Ovary (tissue), 7 donors: ENCODE measurements at regions not wholly inside any gene's neighbourhood (a gene's known extent, or its start where the extent isn't known, plus 50 kb on each side); places are given as distances from the start of the nearest gene placed in this dataset.

Source experiments
- DNase-seq, 5 donors: peaks; one replicate each; pipeline ENCODE4 v3.0.0-alpha.2; 2019 to 2020
- H3K27ac ChIP-seq, 2 donors: fragments of 200-600 bp; one replicate each; pipeline versions ENCODE4 v1.5.1 to v1.8.0; 2019 to 2022
- H3K27me3 ChIP-seq: fragments of 200-600 bp; one replicate; pipeline ENCODE4 v1.8.0; 2022
- H3K36me3 ChIP-seq: fragments of 200-600 bp; sonication (generic); one replicate; pipeline ENCODE4 v1.5.1; 2019
- H3K4me1 ChIP-seq: one replicate; pipeline ENCODE4 v1.8.1; 2013; ENCODE audit warnings: mild to moderate bottlenecking, moderate library complexity; ENCODE audit not compliant: insufficient read depth
- H3K4me3 ChIP-seq: fragments of 200-600 bp; sonication (generic); one replicate; pipeline ENCODE4 v1.5.1; 2017
- H3K9me3 ChIP-seq, 2 donors: fragments of 200-600 bp in 1 of 2; sonication (generic) in 1 of 2; one replicate each; pipeline versions ENCODE4 v1.5.1 to v1.8.1; 2013 to 2019; ENCODE audit warnings: mild to moderate bottlenecking in 1 of 2, moderate library complexity in 1 of 2
- EP300 ChIP-seq: sonication (generic); formaldehyde crosslinking; IDR thresholded peaks from one replicate; pipeline ENCODE4 v1.6.1; 2017; ENCODE audit warnings: antibody characterized with exemption
- POLR2A ChIP-seq: fragments of 450-650 bp; IDR thresholded peaks from one replicate; pipeline ENCODE4 v1.6.1; 2017; ENCODE audit warnings: antibody characterized with exemption, mild to moderate bottlenecking, moderate library complexity
- WGBS, 3 donors: extraction: QIAGEN DNeasy Blood & Tissue Kit in 1 of 3; methylation state at CpG; one replicate each; pipeline versions ENCODE4 v1.1.5 to v1.1.7; 2013 to 2017; 5-methylcytosine and 5-hydroxymethylcytosine counted together
- intact Hi-C, 4 donors: fragments of 100-400 bp; cut with DNase I; formaldehyde crosslinking; loops; one replicate each; pipeline versions ENCODE4 v1.11.0 to v1.15.1; 2022 to 2023
- TF ChIP-seq, protein P1 (sequence below), 3 donors: fragments of 450-650 bp in 2 of 3; fragments of 200-600 bp in 1 of 3; IDR thresholded peaks; one replicate each; pipeline versions ENCODE4 v1.5.1 to v1.8.0; 2016 to 2022; ENCODE audit warnings: antibody characterized with exemption in 3 of 3, mild to moderate bottlenecking in 1 of 3
- donor health status: DM: no; HTN: no; CAD: no; lungs with moderate emphysema.
- donor health status: DM: no; HTN: no; CAD: no.
- donor health status: Bipolar disorder and iron deficiency.
- donor health status: DM: no; HTN: no; CAD: no.
- donor health status: DM: yes; HTN: yes; CAD: no.

DNA sequence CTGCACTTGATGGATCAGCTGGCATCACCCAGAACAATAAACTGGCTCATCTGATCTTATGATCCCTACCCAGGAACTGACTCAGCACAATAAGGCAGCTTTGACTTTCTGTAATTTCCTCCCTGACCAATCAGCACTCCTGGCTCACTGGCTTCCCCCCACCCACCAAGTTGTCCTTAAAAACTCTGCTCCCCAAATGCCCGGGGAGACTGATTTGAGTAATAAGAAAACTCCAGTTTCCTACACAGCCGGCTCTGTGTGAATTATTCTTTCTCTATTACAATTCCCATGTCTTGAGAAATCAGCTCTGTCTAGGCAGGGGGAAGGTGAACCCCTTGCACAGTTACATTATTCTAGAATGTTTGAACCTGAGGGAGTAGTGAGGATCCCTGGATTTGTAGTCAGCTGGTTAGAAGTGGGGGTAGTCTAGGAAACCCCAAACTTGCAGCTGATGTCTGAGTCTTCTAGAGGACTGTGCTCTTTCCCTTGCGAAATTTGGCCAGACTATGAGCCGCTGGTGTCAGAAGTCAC lies 111.7 kb upstream of the NEK6 start:
- TF ChIP-seq, protein P1, sequence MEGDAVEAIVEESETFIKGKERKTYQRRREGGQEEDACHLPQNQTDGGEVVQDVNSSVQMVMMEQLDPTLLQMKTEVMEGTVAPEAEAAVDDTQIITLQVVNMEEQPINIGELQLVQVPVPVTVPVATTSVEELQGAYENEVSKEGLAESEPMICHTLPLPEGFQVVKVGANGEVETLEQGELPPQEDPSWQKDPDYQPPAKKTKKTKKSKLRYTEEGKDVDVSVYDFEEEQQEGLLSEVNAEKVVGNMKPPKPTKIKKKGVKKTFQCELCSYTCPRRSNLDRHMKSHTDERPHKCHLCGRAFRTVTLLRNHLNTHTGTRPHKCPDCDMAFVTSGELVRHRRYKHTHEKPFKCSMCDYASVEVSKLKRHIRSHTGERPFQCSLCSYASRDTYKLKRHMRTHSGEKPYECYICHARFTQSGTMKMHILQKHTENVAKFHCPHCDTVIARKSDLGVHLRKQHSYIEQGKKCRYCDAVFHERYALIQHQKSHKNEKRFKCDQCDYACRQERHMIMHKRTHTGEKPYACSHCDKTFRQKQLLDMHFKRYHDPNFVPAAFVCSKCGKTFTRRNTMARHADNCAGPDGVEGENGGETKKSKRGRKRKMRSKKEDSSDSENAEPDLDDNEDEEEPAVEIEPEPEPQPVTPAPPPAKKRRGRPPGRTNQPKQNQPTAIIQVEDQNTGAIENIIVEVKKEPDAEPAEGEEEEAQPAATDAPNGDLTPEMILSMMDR (IDR thresholded peaks at IDR 0.05) = no peak
- TF ChIP-seq EP300 (no peak), POLR2A (no peak)
- 82 to 88% (median 85%) methylated on average over 4 of the region's 4 CpGs for WGBS, 3 donors
- H3K9me3 ChIP-seq = no peaks in the 10 kb centered on the region
- H3K27ac ChIP-seq = no peak overlapping the region
- H3K4me1 ChIP-seq = no peaks in the 10 kb centered on the region
- no peak for DNase-seq
- H3K27me3 ChIP-seq = no peaks in the 10 kb centered on the region
- H3K36me3 ChIP-seq = no peaks in the 10 kb centered on the region
- no peak overlapping the region for H3K4me3 ChIP-seq
- intact Hi-C loops = no loop called here

DNA sequence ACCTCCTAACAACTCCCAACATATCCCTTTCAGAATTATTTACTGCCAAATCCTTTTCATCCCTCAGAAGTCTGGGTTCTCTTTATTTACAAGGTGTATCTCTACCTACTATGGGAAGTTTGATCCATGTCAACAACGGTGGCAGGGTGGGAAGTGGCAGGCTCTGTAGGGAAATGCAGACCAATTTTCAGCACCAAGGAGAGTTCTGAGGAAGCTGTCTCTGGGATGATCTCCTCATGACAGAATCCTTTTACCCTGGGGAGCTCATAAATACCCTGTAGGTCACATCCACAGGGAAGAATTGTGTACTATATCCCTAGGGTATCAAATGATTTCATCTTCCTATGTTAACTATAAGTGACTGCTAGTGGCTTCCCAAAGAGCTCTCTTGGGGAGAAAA lies 107.8 kb upstream of the NEK6 start:
- Histone ChIP-seq H3K4me3 (no peak overlapping the region), H3K9me3 (no peaks in the 10 kb centered on the region), H3K27me3 (no peaks in the 10 kb centered on the region), H3K27ac (no peak overlapping the region), H3K4me1 (no peaks in the 10 kb centered on the region), H3K36me3 (no peaks in the 10 kb centered on the region)
- TF ChIP-seq, protein P1 (IDR thresholded peaks at IDR 0.05) = no peak
- TF ChIP-seq EP300 (no peak), POLR2A (no peak)
- intact Hi-C loops = no loop called here
- WGBS, 3 donors = 17 to 50% (median 22%) methylated on average over 1 of the region's 1 CpG
- DNase-seq = no peak

DNA sequence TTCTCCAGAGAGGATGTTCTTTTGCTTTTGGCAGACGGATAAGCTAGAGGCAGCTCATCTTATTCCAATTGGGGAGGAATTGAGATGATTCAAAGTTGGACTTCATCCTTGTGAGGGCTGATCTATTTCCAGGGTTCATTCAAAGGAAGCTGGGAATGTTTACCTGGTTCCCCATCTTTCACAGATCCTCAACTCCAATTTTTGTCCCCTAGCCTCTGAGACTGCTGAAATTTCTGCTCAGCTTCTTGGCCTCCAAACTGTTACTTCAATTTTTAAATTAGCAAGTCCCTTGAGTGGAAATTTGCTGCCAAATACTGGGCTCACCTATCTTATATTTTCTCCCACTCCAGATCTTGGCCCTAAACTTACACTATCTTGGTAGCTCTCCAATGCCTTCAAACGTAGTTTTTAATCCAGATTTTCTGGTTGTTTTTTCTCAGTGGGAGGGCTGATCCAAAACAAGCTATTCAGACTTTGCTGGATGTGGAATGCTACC lies 93.9 kb upstream of the NEK6 start:
- Histone ChIP-seq H3K27me3 (no peaks in the 10 kb centered on the region), H3K4me3 (no peak overlapping the region), H3K4me1 (peaks cover 3% of the 10 kb centered on the region), H3K9me3 (peaks cover 0 to 2% of the 10 kb centered on the region in 2 donors), H3K27ac (no peak overlapping the region), H3K36me3 (no peaks in the 10 kb centered on the region)
- no peak for DNase-seq
- TF ChIP-seq EP300 (no peak), POLR2A (no peak)
- TF ChIP-seq, protein P1 (IDR thresholded peaks at IDR 0.05) = no peak
- intact Hi-C loops = no loop called here
- 5 to 18% (median 11%) methylated on average over 2 of the region's 2 CpGs for WGBS, 3 donors

DNA sequence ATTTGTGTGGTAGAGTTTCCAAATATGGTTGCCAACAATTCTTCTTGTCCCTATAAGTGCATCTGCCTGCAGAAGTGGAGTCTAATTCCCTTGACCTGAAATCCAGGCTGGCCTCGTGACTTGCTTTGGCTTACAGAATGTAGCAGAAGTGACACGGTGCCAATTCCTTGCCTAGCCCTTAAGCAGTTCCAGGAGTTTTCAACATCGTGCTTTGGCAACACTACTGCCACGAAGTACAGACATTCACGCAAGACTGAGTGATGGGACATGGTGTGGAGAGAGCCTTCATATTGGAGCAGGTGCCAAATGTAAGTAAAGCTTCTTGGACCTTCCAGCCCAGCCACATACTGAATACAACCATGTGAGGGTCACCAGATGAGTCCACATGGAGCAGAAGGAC lies 92.9 kb upstream of the NEK6 start:
- intact Hi-C loops = no loop called here
- no peak for DNase-seq
- WGBS, 3 donors = 44 to 76% (median 48%) methylated on average over 5 of the region's 5 CpGs
- peaks cover 3% of the 10 kb centered on the region for H3K4me1 ChIP-seq
- TF ChIP-seq POLR2A (no peak), EP300 (no peak)
- TF ChIP-seq, protein P1 (IDR thresholded peaks at IDR 0.05) = no peak
- no peaks in the 10 kb centered on the region for H3K9me3 ChIP-seq
- H3K36me3 ChIP-seq = no peaks in the 10 kb centered on the region
- no peaks in the 10 kb centered on the region for H3K27me3 ChIP-seq
- no peak overlapping the region for H3K27ac ChIP-seq
- H3K4me3 ChIP-seq = no peak overlapping the region
